Liver (tissue), 8 donors: ENCODE measurements at regions not wholly inside any gene's neighbourhood (a gene's known extent, or its start where the extent isn't known, plus 50 kb on each side); places are given as distances from the start of the nearest gene placed in this dataset.

Source experiments
- DNase-seq: peaks from one replicate; pipeline ENCODE4 v3.0.0-alpha.2; 2017; ENCODE audit warnings: low spot score
- H3K27ac ChIP-seq, 2 donors: one replicate each; pipeline ENCODE4 v1.7.0; 2013; ENCODE audit warnings: inconsistent platforms in 2 of 2, low read length in 2 of 2, control low read depth in 1 of 2, low read depth in 1 of 2, mild to moderate bottlenecking in 1 of 2
- H3K27me3 ChIP-seq, 4 donors: one replicate each; pipeline versions ENCODE4 v1.6.1 to v1.7.0; 2013; ENCODE audit warnings: low read length in 3 of 4, inconsistent platforms in 1 of 4, mild to moderate bottlenecking in 1 of 4, moderate library complexity in 1 of 4; ENCODE audit not compliant: control insufficient read depth in 4 of 4, insufficient read depth in 4 of 4
- H3K36me3 ChIP-seq, 4 donors: one replicate each; pipeline versions ENCODE4 v1.6.1 to v1.7.0; 2013; ENCODE audit warnings: low read length in 3 of 4, mild to moderate bottlenecking in 3 of 4, low read depth in 1 of 4, moderate library complexity in 1 of 4; ENCODE audit not compliant: control insufficient read depth in 4 of 4, insufficient read depth in 3 of 4
- H3K4me1 ChIP-seq, 4 donors: one replicate each; pipeline versions ENCODE4 v1.6.1 to v1.7.0; 2013; ENCODE audit warnings: low read length in 3 of 4, mild to moderate bottlenecking in 3 of 4, moderate library complexity in 1 of 4; ENCODE audit not compliant: control insufficient read depth in 4 of 4, insufficient read depth in 4 of 4
- H3K4me3 ChIP-seq, 3 donors: one replicate each; pipeline versions ENCODE4 v1.6.1 to v1.7.0; 2013; ENCODE audit warnings: low read length in 3 of 3, control low read depth in 1 of 3, low read depth in 1 of 3, mild to moderate bottlenecking in 1 of 3
- H3K9ac ChIP-seq, 2 donors: one replicate each; pipeline ENCODE4 v1.7.0; 2013; ENCODE audit warnings: low read length in 2 of 2, mild to moderate bottlenecking in 2 of 2, moderate library complexity in 2 of 2, control low read depth in 1 of 2, low read depth in 1 of 2
- H3K9me3 ChIP-seq, 4 donors: one replicate each; pipeline versions ENCODE4 v1.6.1 to v1.7.0; 2013; ENCODE audit warnings: low read length in 3 of 4; ENCODE audit not compliant: control insufficient read depth in 4 of 4
- ATF3 ChIP-seq: IDR thresholded peaks from 2 replicates; pipeline ENCODE4 v1.6.1; 2016; ENCODE audit warnings: antibody characterized with exemption
- EGR1 ChIP-seq, 2 donors: IDR thresholded peaks; 2 replicates each; pipeline ENCODE4 v1.6.1; 2016 to 2018; ENCODE audit warnings: antibody characterized with exemption in 2 of 2, low read depth in 2 of 2
- FOXA1 ChIP-seq: IDR thresholded peaks from 2 replicates; pipeline ENCODE4 v1.6.1; 2016; ENCODE audit warnings: antibody characterized with exemption
- FOXA2 ChIP-seq: IDR thresholded peaks from 2 replicates; pipeline ENCODE4 v1.6.1; 2016; ENCODE audit warnings: antibody characterized with exemption
- GABPA ChIP-seq, 2 donors: IDR thresholded peaks in 1 of 2; conservative IDR thresholded peaks in 1 of 2; 2 replicates each; pipeline ENCODE4 v1.6.1; 2016; ENCODE audit warnings: antibody characterized with exemption in 2 of 2, mild to moderate bottlenecking in 1 of 2, moderate library complexity in 1 of 2
- HNF4A ChIP-seq, 2 donors: conservative IDR thresholded peaks; 2 replicates each; pipeline ENCODE4 v1.6.1; 2016; ENCODE audit warnings: antibody characterized with exemption in 2 of 2, mild to moderate bottlenecking in 2 of 2
- HNF4G ChIP-seq: IDR thresholded peaks from 2 replicates; pipeline ENCODE4 v1.6.1; 2016; ENCODE audit warnings: antibody characterized with exemption
- JUND ChIP-seq, 2 donors: IDR thresholded peaks; 2 replicates each; pipeline ENCODE4 v1.6.1; 2016; ENCODE audit warnings: antibody characterized with exemption in 2 of 2
- NR2F2 ChIP-seq: IDR thresholded peaks from 2 replicates; pipeline ENCODE4 v1.6.1; 2016; ENCODE audit warnings: antibody characterized with exemption
- RAD21 ChIP-seq, 2 donors: IDR thresholded peaks; 2 replicates each; pipeline ENCODE4 v1.6.1; 2016; ENCODE audit warnings: antibody characterized with exemption in 2 of 2, mild to moderate bottlenecking in 2 of 2
- RXRA ChIP-seq, 2 donors: IDR thresholded peaks; 2 replicates each; pipeline ENCODE4 v1.6.1; 2017 to 2018; ENCODE audit warnings: antibody characterized with exemption in 2 of 2, mild to moderate bottlenecking in 1 of 2
- SP1 ChIP-seq: IDR thresholded peaks from 2 replicates; pipeline ENCODE4 v1.6.1; 2018; ENCODE audit warnings: antibody characterized with exemption, mild to moderate bottlenecking
- TAF1 ChIP-seq: conservative IDR thresholded peaks from 2 replicates; pipeline ENCODE4 v1.6.1; 2016; ENCODE audit warnings: antibody characterized with exemption, mild to moderate bottlenecking
- YY1 ChIP-seq: IDR thresholded peaks from 2 replicates; pipeline ENCODE4 v1.6.1; 2016; ENCODE audit warnings: antibody characterized with exemption, mild to moderate bottlenecking
- ZBTB33 ChIP-seq: IDR thresholded peaks from 2 replicates; pipeline ENCODE4 v1.6.1; 2016; ENCODE audit warnings: antibody characterized with exemption
- WGBS: extraction: QIAGEN DNeasy Blood & Tissue Kit; methylation state at CpG from one replicate; pipeline ENCODE4 v1.1.7; 2013; 5-methylcytosine and 5-hydroxymethylcytosine counted together
- TF ChIP-seq, protein P1 (sequence below): IDR thresholded peaks from 2 replicates; pipeline ENCODE4 v1.6.1; 2016; ENCODE audit warnings: antibody characterized with exemption, mild to moderate bottlenecking
- TF ChIP-seq, protein P2 (sequence below): fragments of 150-350 bp; IDR thresholded peaks from 2 replicates; pipeline ENCODE4 v1.5.1; 2017; ENCODE audit warnings: improper control_type of control experiment, low read depth, low read length; ENCODE audit not compliant: missing input control
- TF ChIP-seq, protein P3 (sequence below): IDR thresholded peaks from 2 replicates; pipeline ENCODE4 v1.6.1; 2016; ENCODE audit warnings: antibody characterized with exemption
- donor health status: healthy.
- donor health status: healthy.
- donor health status: healthy.
- donor health status: healthy.
- donor health status: healthy.

- no peaks in the 10 kb centered on the region for H3K36me3 ChIP-seq
- H3K9me3 ChIP-seq = peaks cover 0 to 8% (median 3%) of the 10 kb centered on the region in 4 donors
- TF ChIP-seq, protein P1, sequence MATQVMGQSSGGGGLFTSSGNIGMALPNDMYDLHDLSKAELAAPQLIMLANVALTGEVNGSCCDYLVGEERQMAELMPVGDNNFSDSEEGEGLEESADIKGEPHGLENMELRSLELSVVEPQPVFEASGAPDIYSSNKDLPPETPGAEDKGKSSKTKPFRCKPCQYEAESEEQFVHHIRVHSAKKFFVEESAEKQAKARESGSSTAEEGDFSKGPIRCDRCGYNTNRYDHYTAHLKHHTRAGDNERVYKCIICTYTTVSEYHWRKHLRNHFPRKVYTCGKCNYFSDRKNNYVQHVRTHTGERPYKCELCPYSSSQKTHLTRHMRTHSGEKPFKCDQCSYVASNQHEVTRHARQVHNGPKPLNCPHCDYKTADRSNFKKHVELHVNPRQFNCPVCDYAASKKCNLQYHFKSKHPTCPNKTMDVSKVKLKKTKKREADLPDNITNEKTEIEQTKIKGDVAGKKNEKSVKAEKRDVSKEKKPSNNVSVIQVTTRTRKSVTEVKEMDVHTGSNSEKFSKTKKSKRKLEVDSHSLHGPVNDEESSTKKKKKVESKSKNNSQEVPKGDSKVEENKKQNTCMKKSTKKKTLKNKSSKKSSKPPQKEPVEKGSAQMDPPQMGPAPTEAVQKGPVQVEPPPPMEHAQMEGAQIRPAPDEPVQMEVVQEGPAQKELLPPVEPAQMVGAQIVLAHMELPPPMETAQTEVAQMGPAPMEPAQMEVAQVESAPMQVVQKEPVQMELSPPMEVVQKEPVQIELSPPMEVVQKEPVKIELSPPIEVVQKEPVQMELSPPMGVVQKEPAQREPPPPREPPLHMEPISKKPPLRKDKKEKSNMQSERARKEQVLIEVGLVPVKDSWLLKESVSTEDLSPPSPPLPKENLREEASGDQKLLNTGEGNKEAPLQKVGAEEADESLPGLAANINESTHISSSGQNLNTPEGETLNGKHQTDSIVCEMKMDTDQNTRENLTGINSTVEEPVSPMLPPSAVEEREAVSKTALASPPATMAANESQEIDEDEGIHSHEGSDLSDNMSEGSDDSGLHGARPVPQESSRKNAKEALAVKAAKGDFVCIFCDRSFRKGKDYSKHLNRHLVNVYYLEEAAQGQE = no peak
- TF ChIP-seq FOXA2 (no peak), NR2F2 (no peak), SP1 (no peak), FOXA1 (no peak), RAD21 (IDR thresholded peaks at IDR 0.05) (no peak), HNF4A (conservative IDR thresholded peaks at IDR 0.05) (no peak), JUND (IDR thresholded peaks at IDR 0.05) (no peak), ATF3 (no peak), TAF1 (no peak), HNF4G (no peak), YY1 (no peak), ZBTB33 (no peak), GABPA (IDR thresholded peaks at IDR 0.05 in 1 of 2, conservative IDR thresholded peaks at IDR 0.05 in 1 of 2) (no peak), EGR1 (IDR thresholded peaks at IDR 0.05; ENCODE audit: low read depth in 2 of 2) (no peak)
- TF ChIP-seq, protein P2, sequence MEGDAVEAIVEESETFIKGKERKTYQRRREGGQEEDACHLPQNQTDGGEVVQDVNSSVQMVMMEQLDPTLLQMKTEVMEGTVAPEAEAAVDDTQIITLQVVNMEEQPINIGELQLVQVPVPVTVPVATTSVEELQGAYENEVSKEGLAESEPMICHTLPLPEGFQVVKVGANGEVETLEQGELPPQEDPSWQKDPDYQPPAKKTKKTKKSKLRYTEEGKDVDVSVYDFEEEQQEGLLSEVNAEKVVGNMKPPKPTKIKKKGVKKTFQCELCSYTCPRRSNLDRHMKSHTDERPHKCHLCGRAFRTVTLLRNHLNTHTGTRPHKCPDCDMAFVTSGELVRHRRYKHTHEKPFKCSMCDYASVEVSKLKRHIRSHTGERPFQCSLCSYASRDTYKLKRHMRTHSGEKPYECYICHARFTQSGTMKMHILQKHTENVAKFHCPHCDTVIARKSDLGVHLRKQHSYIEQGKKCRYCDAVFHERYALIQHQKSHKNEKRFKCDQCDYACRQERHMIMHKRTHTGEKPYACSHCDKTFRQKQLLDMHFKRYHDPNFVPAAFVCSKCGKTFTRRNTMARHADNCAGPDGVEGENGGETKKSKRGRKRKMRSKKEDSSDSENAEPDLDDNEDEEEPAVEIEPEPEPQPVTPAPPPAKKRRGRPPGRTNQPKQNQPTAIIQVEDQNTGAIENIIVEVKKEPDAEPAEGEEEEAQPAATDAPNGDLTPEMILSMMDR = no peak
- TF ChIP-seq, protein P3, sequence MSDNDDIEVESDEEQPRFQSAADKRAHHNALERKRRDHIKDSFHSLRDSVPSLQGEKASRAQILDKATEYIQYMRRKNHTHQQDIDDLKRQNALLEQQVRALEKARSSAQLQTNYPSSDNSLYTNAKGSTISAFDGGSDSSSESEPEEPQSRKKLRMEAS = no peak
- no peaks in the 10 kb centered on the region for H3K27me3 ChIP-seq
- no peak overlapping the region for H3K4me3 ChIP-seq
- H3K27ac ChIP-seq = no peak overlapping the region
- H3K4me1 ChIP-seq = peaks cover 0 to 2% (median 0%) of the 10 kb centered on the region in 4 donors
- 55% methylated on average over 6 of the region's 6 CpGs for WGBS
- H3K9ac ChIP-seq = no peak overlapping the region
- no peak for DNase-seq
These were observed 105.6 kb upstream of the PEG3 start for GRCh38 chr19:56946159-56946558.

GRCh38 chr19:56947206-56947605 is 106.7 kb upstream of the PEG3 start:
- DNase-seq = no peak
- no peak for TF ChIP-seq RXRA (IDR thresholded peaks at IDR 0.05)
- TF ChIP-seq HNF4G = no peak
- Histone ChIP-seq H3K36me3 (no peaks in the 10 kb centered on the region), H3K9me3 (peaks cover 2 to 8% (median 6%) of the 10 kb centered on the region in 4 donors), H3K4me1 (peaks cover 0 to 2% (median 0%) of the 10 kb centered on the region in 4 donors), H3K4me3 (no peak overlapping the region), H3K9ac (no peak overlapping the region), H3K27me3 (peaks cover 0 to 2% (median 0%) of the 10 kb centered on the region in 4 donors), H3K27ac (no peak overlapping the region)
- 83% methylated on average over 7 of the region's 7 CpGs for WGBS
